ENCODE measurements at regions not wholly inside any gene's neighbourhood (a gene's known extent, or its start where the extent isn't known, plus 50 kb on each side); places are given as distances from the start of the nearest gene placed in this dataset.

DNA sequence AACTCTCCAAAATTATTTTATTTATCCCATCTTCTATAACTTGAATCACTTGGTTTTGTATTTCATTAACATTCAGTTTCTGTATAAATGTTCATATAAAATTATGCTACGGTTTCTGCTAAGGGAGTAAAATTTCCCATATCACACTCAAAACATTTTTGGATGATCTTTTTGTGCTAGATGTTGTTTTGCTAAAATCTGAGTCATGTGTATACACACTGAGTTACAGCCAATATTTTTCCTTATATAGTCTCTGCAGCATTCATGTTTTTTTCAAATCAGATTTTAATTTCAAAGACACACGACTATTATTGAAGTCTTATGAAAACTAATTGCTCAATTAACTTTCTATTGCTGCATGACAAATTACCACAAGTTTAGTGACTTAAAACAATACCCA is 54.3 kb upstream of the SLC2A12 start:
- TF ChIP-seq, protein P1, sequence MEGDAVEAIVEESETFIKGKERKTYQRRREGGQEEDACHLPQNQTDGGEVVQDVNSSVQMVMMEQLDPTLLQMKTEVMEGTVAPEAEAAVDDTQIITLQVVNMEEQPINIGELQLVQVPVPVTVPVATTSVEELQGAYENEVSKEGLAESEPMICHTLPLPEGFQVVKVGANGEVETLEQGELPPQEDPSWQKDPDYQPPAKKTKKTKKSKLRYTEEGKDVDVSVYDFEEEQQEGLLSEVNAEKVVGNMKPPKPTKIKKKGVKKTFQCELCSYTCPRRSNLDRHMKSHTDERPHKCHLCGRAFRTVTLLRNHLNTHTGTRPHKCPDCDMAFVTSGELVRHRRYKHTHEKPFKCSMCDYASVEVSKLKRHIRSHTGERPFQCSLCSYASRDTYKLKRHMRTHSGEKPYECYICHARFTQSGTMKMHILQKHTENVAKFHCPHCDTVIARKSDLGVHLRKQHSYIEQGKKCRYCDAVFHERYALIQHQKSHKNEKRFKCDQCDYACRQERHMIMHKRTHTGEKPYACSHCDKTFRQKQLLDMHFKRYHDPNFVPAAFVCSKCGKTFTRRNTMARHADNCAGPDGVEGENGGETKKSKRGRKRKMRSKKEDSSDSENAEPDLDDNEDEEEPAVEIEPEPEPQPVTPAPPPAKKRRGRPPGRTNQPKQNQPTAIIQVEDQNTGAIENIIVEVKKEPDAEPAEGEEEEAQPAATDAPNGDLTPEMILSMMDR (IDR thresholded peaks at IDR 0.05) = no peak
- TF ChIP-seq POLR2A (IDR thresholded peaks at IDR 0.05) = no peak

Measured in body of pancreas (tissue), 4 donors.